ENCODE measurements at regions not wholly inside any gene's neighbourhood (a gene's known extent, or its start where the extent isn't known, plus 50 kb on each side); places are given as distances from the start of the nearest gene placed in this dataset.

DNA sequence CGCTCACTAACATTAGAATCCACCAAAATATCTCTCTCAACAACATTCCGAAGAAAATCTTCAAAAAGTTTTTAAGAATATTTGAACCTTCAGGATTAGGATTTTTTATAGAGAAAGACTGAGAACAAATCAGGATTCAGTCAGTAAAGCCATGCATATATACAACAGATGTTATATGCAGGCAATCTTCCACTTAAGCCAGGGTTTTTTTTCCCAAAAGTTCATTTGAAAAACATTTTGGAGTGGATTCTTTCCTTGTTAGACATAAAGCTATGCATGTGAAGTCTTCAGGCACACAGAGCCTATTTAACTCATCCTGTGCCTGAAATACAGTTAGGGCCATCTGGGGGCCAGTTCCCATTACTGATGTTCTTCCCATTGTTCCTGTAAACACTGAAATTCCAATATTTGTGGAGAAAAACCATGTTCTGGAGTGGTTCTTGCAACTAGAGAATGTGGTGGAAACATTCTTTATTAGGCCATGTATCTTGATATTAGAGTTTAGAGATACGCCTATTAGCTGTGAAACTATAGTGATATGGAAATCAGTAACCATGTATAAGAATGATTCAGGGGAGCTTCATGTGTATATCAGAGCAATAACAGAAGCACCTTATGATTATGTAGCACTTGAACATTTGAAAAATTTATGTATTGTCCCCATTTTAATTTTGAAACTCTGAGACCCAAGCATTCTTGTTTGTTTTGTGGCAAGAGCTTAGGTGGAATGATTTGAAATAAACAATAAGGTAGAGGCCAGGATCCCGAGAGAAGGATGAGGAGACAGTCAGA lies 61.7 kb downstream of the PLEKHG1 start:
- TF ChIP-seq POLR2A (IDR thresholded peaks at IDR 0.05): no peak
- TF ChIP-seq, protein P1, sequence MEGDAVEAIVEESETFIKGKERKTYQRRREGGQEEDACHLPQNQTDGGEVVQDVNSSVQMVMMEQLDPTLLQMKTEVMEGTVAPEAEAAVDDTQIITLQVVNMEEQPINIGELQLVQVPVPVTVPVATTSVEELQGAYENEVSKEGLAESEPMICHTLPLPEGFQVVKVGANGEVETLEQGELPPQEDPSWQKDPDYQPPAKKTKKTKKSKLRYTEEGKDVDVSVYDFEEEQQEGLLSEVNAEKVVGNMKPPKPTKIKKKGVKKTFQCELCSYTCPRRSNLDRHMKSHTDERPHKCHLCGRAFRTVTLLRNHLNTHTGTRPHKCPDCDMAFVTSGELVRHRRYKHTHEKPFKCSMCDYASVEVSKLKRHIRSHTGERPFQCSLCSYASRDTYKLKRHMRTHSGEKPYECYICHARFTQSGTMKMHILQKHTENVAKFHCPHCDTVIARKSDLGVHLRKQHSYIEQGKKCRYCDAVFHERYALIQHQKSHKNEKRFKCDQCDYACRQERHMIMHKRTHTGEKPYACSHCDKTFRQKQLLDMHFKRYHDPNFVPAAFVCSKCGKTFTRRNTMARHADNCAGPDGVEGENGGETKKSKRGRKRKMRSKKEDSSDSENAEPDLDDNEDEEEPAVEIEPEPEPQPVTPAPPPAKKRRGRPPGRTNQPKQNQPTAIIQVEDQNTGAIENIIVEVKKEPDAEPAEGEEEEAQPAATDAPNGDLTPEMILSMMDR (IDR thresholded peaks at IDR 0.05): no peak
